ENCODE measurements at regions not wholly inside any gene's neighbourhood (a gene's known extent, or its start where the extent isn't known, plus 50 kb on each side); places are given as distances from the start of the nearest gene placed in this dataset.

DNA sequence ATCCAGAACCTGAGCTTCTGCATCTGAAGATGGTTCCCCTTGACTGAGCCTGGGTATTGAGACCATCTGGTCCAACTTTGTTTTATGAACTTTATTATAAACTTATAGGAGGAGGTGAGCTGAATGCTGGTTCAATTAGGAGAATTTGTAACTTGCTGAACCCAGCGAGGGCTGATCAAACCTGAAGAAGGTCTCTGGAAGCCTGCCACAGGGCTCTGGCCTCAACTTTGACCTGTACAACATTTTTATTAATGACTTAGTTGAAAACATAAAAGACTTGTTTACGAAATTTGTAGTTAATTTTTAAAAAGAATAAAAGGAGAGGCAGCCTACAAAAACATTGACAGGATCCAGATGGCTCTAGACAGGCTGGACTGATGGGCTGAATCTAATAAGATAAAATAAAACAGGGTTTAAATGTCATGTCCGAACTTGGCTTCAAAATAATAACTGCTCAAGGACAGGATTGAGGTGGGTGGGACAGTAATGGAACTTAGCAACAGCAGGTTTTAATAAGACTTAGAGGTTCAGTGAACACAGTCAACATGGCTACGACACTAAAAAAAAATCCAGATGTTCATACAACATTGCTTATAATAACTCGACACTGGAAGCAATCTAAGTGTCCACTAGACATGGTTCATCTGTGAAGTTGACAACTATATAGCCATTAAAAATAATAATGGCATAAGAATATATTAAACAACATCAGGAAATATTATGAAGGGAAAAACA lies 53.4 kb upstream of the GJB5 start:
- TF ChIP-seq TAF1 (IDR thresholded peaks at IDR 0.05; ENCODE audit: borderline replicate concordance, insufficient read depth, low read length) = no peak
- TF ChIP-seq, protein P1, sequence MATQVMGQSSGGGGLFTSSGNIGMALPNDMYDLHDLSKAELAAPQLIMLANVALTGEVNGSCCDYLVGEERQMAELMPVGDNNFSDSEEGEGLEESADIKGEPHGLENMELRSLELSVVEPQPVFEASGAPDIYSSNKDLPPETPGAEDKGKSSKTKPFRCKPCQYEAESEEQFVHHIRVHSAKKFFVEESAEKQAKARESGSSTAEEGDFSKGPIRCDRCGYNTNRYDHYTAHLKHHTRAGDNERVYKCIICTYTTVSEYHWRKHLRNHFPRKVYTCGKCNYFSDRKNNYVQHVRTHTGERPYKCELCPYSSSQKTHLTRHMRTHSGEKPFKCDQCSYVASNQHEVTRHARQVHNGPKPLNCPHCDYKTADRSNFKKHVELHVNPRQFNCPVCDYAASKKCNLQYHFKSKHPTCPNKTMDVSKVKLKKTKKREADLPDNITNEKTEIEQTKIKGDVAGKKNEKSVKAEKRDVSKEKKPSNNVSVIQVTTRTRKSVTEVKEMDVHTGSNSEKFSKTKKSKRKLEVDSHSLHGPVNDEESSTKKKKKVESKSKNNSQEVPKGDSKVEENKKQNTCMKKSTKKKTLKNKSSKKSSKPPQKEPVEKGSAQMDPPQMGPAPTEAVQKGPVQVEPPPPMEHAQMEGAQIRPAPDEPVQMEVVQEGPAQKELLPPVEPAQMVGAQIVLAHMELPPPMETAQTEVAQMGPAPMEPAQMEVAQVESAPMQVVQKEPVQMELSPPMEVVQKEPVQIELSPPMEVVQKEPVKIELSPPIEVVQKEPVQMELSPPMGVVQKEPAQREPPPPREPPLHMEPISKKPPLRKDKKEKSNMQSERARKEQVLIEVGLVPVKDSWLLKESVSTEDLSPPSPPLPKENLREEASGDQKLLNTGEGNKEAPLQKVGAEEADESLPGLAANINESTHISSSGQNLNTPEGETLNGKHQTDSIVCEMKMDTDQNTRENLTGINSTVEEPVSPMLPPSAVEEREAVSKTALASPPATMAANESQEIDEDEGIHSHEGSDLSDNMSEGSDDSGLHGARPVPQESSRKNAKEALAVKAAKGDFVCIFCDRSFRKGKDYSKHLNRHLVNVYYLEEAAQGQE (IDR thresholded peaks at IDR 0.05; ENCODE audit: insufficient read depth in 1 of 2, low read depth in 2 of 2, low read length in 2 of 2) = no peak
- TF ChIP-seq POLR2AphosphoS5 (IDR thresholded peaks at IDR 0.05; ENCODE audit: low read depth, low read length) = no peak
- TF ChIP-seq SIN3A (IDR thresholded peaks at IDR 0.05; ENCODE audit: borderline replicate concordance, insufficient read depth, low read length) = no peak
- no peak for TF ChIP-seq FOXP2 (optimal IDR thresholded peaks at IDR 0.05; ENCODE audit: borderline replicate concordance, extremely low read depth, extremely low read length, insufficient read depth)

All from PFSK-1 (cell line).